GM19467 (cell line): ENCODE measurements at regions not wholly inside any gene's neighbourhood (a gene's known extent, or its start where the extent isn't known, plus 50 kb on each side); places are given as distances from the start of the nearest gene placed in this dataset.
"Not testable (repeated sequence)": the region's sequence is repeated elsewhere in the genome, so short reads cannot be mapped to it uniquely, and the experiment has no call there.

ENCODE experiments used
- ATAC-seq: cut with Tn5 transposase; IDR thresholded peaks from one replicate; pipeline ENCODE4 v1.9.1; 2021; ENCODE audit warnings: mild to moderate bottlenecking, moderate library complexity; ENCODE audit not compliant: unreplicated experiment

GRCh38 chr2:21330786-21331391 lies 207.1 kb downstream of the TDRD15 start:
- ATAC-seq: no peak

DNA sequence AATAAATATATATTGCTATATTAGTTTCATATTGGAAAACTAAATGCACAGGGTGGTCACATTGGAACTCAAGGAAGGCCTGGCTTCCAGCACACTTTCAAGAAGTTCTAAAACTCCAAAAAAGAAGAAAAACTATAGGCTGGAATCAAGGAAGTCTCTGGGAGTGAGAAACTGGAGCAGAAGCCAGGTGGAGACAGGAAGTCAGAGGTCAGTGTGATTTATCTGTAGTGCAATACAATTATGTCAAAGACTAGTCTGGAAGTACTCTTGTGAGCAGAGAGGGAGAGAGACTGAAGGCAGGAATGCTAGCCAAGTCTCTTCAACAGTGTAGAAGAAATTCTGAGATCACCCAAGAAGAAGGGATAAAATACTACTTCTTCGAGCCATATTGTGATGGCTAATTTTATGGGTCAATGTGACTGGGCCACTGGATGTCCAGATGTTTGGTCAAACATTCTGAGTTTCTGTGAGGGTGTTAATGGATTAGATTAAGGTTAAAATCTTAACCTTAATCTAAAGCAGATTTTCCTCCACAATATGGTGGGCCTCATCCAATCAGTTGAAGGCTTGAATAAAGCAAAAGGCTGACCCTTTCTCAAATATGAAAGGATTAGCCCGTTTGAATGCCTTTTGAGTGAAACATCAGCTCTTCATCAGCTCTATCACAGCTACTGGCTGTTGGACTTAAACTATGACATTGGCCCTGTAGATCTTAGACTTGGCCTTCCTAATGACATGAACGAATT lies 208.0 kb downstream of the TDRD15 start:
- ATAC-seq: no peak

- no peak for ATAC-seq
These were observed 209.3 kb downstream of the TDRD15 start for GRCh38 chr2:21332993-21333625.

GRCh38 chr2:21333684-21334083 lies 209.9 kb downstream of the TDRD15 start:
- no peak for ATAC-seq

GRCh38 chr2:21346984-21347383 lies 223.2 kb downstream of the TDRD15 start:
- no peak for ATAC-seq

DNA sequence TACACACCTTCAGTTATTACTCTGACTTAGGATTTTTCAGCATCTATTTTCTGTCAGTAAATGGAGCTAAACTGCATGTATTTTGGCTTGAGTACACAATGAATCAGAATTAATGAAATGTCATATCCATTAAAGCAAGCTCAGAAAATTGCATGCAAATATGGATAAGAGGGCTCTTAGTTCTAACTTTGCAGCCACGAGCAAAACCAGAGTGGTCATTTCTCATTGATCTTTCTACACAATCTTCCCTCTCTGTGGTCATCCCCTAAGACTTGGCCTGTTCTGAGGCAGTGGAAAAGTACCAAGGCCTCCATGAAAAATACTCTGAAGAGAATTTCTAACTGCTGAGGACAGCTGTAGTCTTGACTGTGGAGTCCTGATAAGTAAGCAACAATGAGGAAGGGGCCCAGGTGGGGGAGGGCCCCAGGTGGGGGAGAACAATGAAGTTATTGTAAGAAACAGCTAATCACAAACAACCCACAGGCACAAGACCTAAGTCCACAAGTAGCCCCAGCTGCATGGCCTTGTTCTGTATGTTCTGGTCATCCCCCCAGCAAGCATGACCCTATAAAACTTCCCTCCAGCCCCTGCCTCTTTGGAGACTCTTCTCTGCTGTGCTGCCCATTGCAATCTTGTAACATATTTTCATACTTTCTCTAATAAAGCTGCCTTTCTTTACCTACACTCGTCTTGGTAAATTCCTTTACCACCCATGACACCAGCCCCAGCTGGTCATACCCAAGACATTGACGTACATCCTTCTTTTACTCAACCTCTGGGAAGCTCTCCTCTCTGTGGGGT lies 230.3 kb downstream of the TDRD15 start:
- ATAC-seq: no peak

DNA sequence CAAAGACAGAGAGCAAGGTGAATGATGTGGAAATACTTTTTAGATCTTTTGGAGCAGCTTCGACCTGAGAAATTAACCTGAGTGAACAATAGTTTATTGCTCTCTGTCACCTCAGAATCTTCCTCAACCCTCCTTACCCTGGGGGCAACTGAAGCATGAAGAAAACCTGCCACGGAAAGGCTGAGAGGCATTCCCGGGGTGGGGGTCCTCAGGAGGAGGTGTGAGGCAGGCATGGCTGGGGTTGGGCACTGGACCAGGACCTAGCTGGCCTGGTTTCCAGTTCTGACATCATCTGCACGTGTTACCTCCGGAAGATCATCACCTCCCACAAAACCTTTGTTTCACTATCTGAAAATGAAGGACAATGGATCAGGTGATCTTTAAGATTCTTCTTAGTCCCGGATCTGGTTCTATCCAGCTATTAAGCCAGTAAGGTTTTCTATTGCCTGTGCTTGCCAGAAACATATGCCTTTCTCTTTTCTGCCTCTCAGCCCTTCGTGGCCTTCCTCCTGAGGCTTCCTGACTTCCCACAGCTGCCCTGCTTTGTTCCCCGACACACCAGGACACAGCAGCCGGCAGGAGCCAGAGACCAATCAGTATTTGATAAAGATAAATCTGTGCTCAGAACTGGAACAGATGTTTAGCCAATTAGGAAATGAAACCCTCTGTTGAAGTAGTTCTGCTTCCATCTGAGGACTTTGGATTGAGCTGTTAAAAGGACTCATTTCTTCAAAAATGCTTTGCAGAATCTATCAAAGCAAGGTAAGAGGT lies 232.5 kb downstream of the TDRD15 start:
- no peak for ATAC-seq

- ATAC-seq: no peak
These were observed 233.1 kb downstream of the TDRD15 start for GRCh38 chr2:21356857-21357255.

DNA sequence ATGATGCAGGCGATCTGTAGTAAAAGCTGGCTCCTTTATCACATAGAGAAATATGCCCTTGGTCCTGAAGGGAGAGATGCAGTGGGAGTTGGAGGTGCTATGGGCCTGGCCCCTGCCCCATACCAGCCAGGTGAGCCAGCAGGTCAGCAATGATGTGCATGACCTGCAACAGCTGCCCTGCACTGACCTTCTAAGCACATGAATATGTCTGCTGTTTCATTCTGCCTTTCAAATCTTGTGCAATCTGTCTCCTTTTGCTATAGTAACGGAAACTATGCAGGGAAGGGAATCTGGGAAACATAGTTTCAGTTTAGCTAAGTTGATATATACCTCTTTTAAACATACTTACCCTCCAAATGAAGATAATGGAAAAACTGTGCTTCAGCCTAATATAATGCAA lies 235.2 kb downstream of the TDRD15 start:
- no peak for ATAC-seq

GRCh38 chr2:21361384-21361783 lies 237.6 kb downstream of the TDRD15 start:
- no peak for ATAC-seq

DNA sequence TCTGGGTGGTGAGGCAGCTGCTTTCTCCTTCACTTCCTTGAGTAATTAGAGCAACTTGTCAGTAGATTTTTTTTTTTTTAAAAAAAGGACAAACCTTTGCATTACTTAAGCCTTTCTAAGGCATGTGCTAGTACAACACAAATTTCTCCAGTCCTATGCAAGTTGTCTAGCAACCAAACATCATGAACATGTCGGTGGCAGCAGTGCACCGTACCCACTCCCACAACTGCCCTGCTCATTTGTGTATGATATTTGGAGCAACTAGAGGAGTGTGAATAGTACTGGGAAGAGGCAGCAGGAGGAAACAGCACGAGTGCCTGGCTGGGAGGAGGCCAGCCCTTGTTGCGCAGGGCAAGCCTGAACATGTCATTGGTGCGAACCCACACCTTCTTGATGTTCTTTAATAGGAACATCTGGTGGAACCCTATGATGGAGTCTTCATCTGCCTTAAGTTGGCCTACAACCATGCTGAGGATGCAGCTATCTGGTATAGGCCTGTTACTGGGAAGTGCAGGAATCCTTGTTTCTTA lies 238.3 kb downstream of the TDRD15 start:
- ATAC-seq: no peak

- no peak for ATAC-seq
These were observed 239.6 kb downstream of the TDRD15 start for GRCh38 chr2:21363364-21363763.

GRCh38 chr2:21367421-21367820 lies 243.7 kb downstream of the TDRD15 start:
- no peak for ATAC-seq

DNA sequence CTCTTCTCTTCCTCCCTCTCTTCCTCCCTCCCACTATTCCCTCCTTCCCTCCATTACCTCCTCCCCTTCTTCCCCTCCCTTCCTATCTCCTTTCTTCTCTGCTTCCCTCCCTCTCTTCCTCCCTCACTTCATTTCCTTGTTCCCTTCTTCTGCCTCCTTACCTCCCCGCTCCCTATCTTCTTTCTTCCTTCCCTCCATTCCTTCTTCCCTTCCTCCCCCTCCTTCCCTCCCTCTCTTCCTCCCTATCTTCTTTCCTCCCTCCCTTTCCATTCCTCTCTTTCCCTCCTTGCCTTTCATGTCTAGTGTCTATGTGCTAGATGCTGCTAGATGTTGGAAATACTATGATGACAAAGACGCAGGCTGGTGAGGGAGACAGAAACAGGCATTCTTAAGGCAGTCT lies 246.0 kb downstream of the TDRD15 start:
- no peak for ATAC-seq

- ATAC-seq: no peak
These were observed 247.8 kb downstream of the TDRD15 start for GRCh38 chr2:21371499-21372003.

GRCh38 chr2:21372654-21373053 lies 248.9 kb downstream of the TDRD15 start:
- ATAC-seq: no peak

GRCh38 chr2:21376864-21377263 lies 253.1 kb downstream of the TDRD15 start:
- ATAC-seq: no peak

- no peak for ATAC-seq
These were observed 255.4 kb downstream of the TDRD15 start for GRCh38 chr2:21379140-21379539.

GRCh38 chr2:21379668-21380067 lies 255.9 kb downstream of the TDRD15 start:
- not testable (repeated sequence) for ATAC-seq

DNA sequence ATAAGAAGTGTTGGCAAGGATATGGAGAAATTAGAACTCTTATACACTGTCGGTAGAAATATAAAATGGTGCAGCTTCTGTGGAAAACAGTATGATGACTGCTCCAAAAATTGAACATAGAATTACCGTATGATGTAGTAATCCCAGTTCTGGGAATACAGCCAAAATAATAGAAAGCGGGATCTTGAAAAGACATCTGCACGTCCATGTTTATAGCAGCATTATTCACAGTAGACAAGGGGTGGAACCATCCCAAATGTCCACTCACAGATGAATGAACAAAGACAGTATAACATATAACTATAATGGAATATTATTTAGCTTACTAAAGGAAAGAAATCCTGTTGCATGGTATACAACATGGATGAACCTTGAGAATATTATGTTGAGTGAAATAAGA lies 257.7 kb downstream of the TDRD15 start:
- ATAC-seq: no peak
